Adrenal gland (tissue), 5 donors: ENCODE measurements at regions not wholly inside any gene's neighbourhood (a gene's known extent, or its start where the extent isn't known, plus 50 kb on each side); places are given as distances from the start of the nearest gene placed in this dataset.

ENCODE experiments used
- POLR2A ChIP-seq, 2 donors: fragments of 450-650 bp; IDR thresholded peaks; one replicate each; pipeline ENCODE4 v1.6.1; 2017; ENCODE audit warnings: antibody characterized with exemption in 2 of 2, mild to moderate bottlenecking in 2 of 2, moderate library complexity in 1 of 2
- TF ChIP-seq, protein P1 (sequence below), 6 experiments: fragments of 450-650 bp in 4 of 6; fragments of 200-600 bp in 2 of 6; sonication (generic) in 1 of 6; IDR thresholded peaks; 1 replicate in 5 of 6; 2 replicates in 1 of 6; pipeline versions ENCODE4 v1.5.1 to v1.8.0; 2016 to 2021; ENCODE audit warnings: antibody characterized with exemption in 6 of 6, mild to moderate bottlenecking in 2 of 6, moderate library complexity in 1 of 6
- donor health status: DM: no; HTN: no; CAD: no.

DNA sequence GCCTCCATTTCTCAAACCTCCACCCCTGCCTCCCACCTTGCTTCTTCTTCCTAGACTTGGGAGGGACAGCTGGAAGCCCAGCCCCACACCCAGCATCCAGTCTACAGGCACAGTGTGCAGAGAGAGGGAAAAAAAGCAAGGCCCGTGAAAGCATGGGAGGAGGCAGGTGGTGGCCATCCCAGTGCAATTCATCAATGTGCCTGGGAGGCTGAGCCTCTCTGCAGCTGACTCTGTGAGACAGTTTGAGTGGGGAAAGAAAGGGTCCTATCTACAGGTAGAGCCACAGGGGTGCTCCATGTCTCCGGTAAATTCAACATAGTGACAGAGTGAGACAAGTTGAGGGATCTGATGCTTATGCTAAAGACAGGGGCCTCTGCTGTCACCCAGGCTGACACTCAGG is 340.6 kb downstream of the DYSF start:
- TF ChIP-seq, protein P1, sequence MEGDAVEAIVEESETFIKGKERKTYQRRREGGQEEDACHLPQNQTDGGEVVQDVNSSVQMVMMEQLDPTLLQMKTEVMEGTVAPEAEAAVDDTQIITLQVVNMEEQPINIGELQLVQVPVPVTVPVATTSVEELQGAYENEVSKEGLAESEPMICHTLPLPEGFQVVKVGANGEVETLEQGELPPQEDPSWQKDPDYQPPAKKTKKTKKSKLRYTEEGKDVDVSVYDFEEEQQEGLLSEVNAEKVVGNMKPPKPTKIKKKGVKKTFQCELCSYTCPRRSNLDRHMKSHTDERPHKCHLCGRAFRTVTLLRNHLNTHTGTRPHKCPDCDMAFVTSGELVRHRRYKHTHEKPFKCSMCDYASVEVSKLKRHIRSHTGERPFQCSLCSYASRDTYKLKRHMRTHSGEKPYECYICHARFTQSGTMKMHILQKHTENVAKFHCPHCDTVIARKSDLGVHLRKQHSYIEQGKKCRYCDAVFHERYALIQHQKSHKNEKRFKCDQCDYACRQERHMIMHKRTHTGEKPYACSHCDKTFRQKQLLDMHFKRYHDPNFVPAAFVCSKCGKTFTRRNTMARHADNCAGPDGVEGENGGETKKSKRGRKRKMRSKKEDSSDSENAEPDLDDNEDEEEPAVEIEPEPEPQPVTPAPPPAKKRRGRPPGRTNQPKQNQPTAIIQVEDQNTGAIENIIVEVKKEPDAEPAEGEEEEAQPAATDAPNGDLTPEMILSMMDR (IDR thresholded peaks at IDR 0.05): no peak
- TF ChIP-seq POLR2A (IDR thresholded peaks at IDR 0.05): no peak
